H1 (cell line): ENCODE measurements at regions not wholly inside any gene's neighbourhood (a gene's known extent, or its start where the extent isn't known, plus 50 kb on each side); places are given as distances from the start of the nearest gene placed in this dataset.

Experiments used
- CHD7 ChIP-seq: fragments of 300-600 bp; sonication (generic); IDR thresholded peaks from 2 replicates; pipeline ENCODE4 v1.7.1; 2012; ENCODE audit warnings: low read length, moderate library complexity, mild to moderate bottlenecking, inconsistent platforms; ENCODE audit not compliant: insufficient replicate concordance

GRCh38 chr10:64773357-64773756 lies 1252.2 kb downstream of the REEP3 start (continued):
- TF ChIP-seq CHD7: no peak
